ENCODE measurements at regions not wholly inside any gene's neighbourhood (a gene's known extent, or its start where the extent isn't known, plus 50 kb on each side); places are given as distances from the start of the nearest gene placed in this dataset.

GRCh38 chr5:86360801-86361200 is 256.9 kb upstream of the COX7C start:
- H3K36me3 Mint-ChIP-seq (ENCODE audit: low read depth): no peaks in the 10 kb centered on the region
- H3K4me3 Mint-ChIP-seq: no peak overlapping the region
- no peak overlapping the region for H3K27ac Mint-ChIP-seq
- Histone ChIP-seq H3K36me3 (ENCODE audit: control insufficient read depth, insufficient read depth, low read length) (no peaks in the 10 kb centered on the region), H3K9me3 (ENCODE audit: control insufficient read depth, low read length) (no peaks in the 10 kb centered on the region), H3K9ac (ENCODE audit: extremely low read depth, low read length, poor library complexity, severe bottlenecking) (no peak overlapping the region), H3K27me3 (ENCODE audit: control insufficient read depth, insufficient read depth, low read length, poor library complexity, severe bottlenecking) (no peaks in the 10 kb centered on the region), H3K4me1 (ENCODE audit: control insufficient read depth, insufficient read depth, low read length) (no peaks in the 10 kb centered on the region), H3K4me3 (ENCODE audit: low read length) (no peak overlapping the region), H3K27ac (ENCODE audit: low read depth, low read length) (no peak overlapping the region)
- no peak for DNase-seq
- TF ChIP-seq, protein P1, sequence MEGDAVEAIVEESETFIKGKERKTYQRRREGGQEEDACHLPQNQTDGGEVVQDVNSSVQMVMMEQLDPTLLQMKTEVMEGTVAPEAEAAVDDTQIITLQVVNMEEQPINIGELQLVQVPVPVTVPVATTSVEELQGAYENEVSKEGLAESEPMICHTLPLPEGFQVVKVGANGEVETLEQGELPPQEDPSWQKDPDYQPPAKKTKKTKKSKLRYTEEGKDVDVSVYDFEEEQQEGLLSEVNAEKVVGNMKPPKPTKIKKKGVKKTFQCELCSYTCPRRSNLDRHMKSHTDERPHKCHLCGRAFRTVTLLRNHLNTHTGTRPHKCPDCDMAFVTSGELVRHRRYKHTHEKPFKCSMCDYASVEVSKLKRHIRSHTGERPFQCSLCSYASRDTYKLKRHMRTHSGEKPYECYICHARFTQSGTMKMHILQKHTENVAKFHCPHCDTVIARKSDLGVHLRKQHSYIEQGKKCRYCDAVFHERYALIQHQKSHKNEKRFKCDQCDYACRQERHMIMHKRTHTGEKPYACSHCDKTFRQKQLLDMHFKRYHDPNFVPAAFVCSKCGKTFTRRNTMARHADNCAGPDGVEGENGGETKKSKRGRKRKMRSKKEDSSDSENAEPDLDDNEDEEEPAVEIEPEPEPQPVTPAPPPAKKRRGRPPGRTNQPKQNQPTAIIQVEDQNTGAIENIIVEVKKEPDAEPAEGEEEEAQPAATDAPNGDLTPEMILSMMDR (conservative IDR thresholded peaks at IDR 0.05): no peak
- no peaks in the 10 kb centered on the region for H3K4me1 Mint-ChIP-seq
- H3K27me3 Mint-ChIP-seq (ENCODE audit: insufficient read depth): no peaks in the 10 kb centered on the region
- WGBS, 2 experiments (ENCODE audit: insufficient coverage in 1 of 2, insufficient read length in 1 of 2): 71 to 87% methylated on average over 1 of the region's 1 CpG
- H3K9me3 Mint-ChIP-seq: no peaks in the 10 kb centered on the region

- Histone ChIP-seq H3K9ac (ENCODE audit: extremely low read depth, low read length, poor library complexity, severe bottlenecking) (no peak overlapping the region), H3K27ac (ENCODE audit: low read depth, low read length) (peak overlapping the region; percentile 55), H3K4me3 (ENCODE audit: low read length) (no peak overlapping the region), H3K27me3 (ENCODE audit: control insufficient read depth, insufficient read depth, low read length, poor library complexity, severe bottlenecking) (no peaks in the 10 kb centered on the region), H3K36me3 (ENCODE audit: control insufficient read depth, insufficient read depth, low read length) (no peaks in the 10 kb centered on the region), H3K4me1 (ENCODE audit: control insufficient read depth, insufficient read depth, low read length) (no peaks in the 10 kb centered on the region), H3K9me3 (ENCODE audit: control insufficient read depth, low read length) (no peaks in the 10 kb centered on the region)
- DNase-seq: no peak
- H3K27ac Mint-ChIP-seq: no peak overlapping the region
- peaks cover 2% of the 10 kb centered on the region for H3K9me3 Mint-ChIP-seq
- H3K4me1 Mint-ChIP-seq: no peaks in the 10 kb centered on the region
- TF ChIP-seq, protein P1 (conservative IDR thresholded peaks at IDR 0.05): no peak
- no peaks in the 10 kb centered on the region for H3K27me3 Mint-ChIP-seq (ENCODE audit: insufficient read depth)
- H3K36me3 Mint-ChIP-seq (ENCODE audit: low read depth): no peaks in the 10 kb centered on the region
- no peak overlapping the region for H3K4me3 Mint-ChIP-seq
Measured at GRCh38 chr5:86371061-86371460, 246.7 kb upstream of the COX7C start.

- Histone ChIP-seq H3K36me3 (ENCODE audit: control insufficient read depth, insufficient read depth, low read length) (no peaks in the 10 kb centered on the region), H3K4me1 (ENCODE audit: control insufficient read depth, insufficient read depth, low read length) (no peaks in the 10 kb centered on the region), H3K9me3 (ENCODE audit: control insufficient read depth, low read length) (no peaks in the 10 kb centered on the region), H3K9ac (ENCODE audit: extremely low read depth, low read length, poor library complexity, severe bottlenecking) (no peak overlapping the region), H3K27ac (ENCODE audit: low read depth, low read length) (no peak overlapping the region), H3K27me3 (ENCODE audit: control insufficient read depth, insufficient read depth, low read length, poor library complexity, severe bottlenecking) (no peaks in the 10 kb centered on the region), H3K4me3 (ENCODE audit: low read length) (no peak overlapping the region)
- WGBS, 2 experiments (ENCODE audit: insufficient coverage in 1 of 2, insufficient read length in 1 of 2): 99 to 100% methylated on average over 3 of the region's 3 CpGs
- Mint-ChIP-seq H3K4me1 (no peaks in the 10 kb centered on the region), H3K4me3 (no peak overlapping the region), H3K36me3 (ENCODE audit: low read depth) (no peaks in the 10 kb centered on the region), H3K27me3 (ENCODE audit: insufficient read depth) (no peaks in the 10 kb centered on the region), H3K9me3 (peaks cover 2% of the 10 kb centered on the region), H3K27ac (no peak overlapping the region)
- TF ChIP-seq, protein P1 (conservative IDR thresholded peaks at IDR 0.05): no peak
- no peak for DNase-seq
Measured at GRCh38 chr5:86374611-86375010, 243.1 kb upstream of the COX7C start.
